ENCODE measurements at regions not wholly inside any gene's neighbourhood (a gene's known extent, or its start where the extent isn't known, plus 50 kb on each side); places are given as distances from the start of the nearest gene placed in this dataset.
"Not testable (repeated sequence)": the region's sequence is repeated elsewhere in the genome, so short reads cannot be mapped to it uniquely, and the experiment has no call there.

DNA sequence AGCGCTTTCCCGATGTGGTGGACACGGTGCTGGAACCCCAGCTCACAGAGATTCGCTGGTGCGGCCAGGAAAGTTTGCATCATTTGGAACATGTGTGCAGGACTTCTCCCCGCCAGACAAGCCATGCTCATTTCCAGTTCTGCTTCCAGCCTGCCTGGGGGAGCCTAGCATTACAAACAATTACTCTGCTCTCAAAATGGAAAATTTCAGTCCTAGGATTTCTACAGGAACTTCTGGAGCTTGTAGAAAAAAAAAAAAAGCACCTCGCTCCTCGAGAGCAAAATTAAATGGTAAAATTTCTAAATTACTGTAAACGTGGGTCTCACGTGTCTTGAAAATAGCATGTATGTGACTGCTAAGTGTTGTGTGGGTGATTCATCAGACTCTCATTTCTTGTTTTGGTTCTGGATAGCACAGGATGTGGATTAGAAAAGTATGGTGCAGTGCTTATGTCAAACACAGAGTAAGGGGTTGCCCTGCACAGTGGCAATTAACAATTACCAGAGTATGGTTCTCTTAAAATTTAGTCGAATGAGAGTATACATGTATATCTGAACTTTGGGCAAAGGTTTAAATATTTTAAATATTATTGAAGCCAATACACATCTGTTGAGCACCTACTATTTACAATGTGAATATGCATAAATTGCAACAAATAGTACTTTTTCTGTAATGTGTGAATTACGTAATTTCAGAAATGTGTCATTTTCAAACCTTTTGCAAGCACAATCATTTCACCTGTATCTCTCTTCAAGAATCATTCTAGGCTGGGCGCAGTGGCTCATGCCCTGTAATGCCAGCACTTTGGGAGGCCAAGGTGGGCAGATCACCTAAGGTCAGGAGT is 61.8 kb upstream of the PTGFRN start:
- Mint-ChIP-seq H3K27ac (no peak overlapping the region), H3K4me3 (no peak overlapping the region), H3K36me3 (no peaks in the 10 kb centered on the region), H3K27me3 (ENCODE audit: insufficient read depth, low read depth) (peaks cover 12% of the 10 kb centered on the region), H3K9me3 (peaks cover 3% of the 10 kb centered on the region), H3K4me1 (peaks cover 22% of the 10 kb centered on the region)
- no peaks in the 10 kb centered on the region for H4K20me1 ChIP-seq (ENCODE audit: low read depth)
- no peak overlapping the region for H3K27ac ChIP-seq
- no peaks in the 10 kb centered on the region for H3K27me3 ChIP-seq
- no peak overlapping the region for H3K9ac ChIP-seq
- H3K4me1 ChIP-seq: peaks cover 12% of the 10 kb centered on the region
- H3K4me2 ChIP-seq: no peak overlapping the region
- no peak for DNase-seq (ENCODE audit: low spot score)
- H2AFZ ChIP-seq (replicated peaks): peak overlapping the region; percentile 12
- H3K79me2 ChIP-seq (ENCODE audit: low read depth): no peaks in the 10 kb centered on the region
- no peak overlapping the region for H3K4me3 ChIP-seq
- H3F3A ChIP-seq (ENCODE audit: low read depth): no peaks in the 10 kb centered on the region
- no peaks in the 10 kb centered on the region for H3K36me3 ChIP-seq
- no peaks in the 10 kb centered on the region for H3K9me3 ChIP-seq (ENCODE audit: low read depth)
- TF ChIP-seq EZH2phosphoT487 (IDR thresholded peaks at IDR 0.05): no peak
- no peak for TF ChIP-seq EZH2 (IDR thresholded peaks at IDR 0.05)
- TF ChIP-seq, protein P1, sequence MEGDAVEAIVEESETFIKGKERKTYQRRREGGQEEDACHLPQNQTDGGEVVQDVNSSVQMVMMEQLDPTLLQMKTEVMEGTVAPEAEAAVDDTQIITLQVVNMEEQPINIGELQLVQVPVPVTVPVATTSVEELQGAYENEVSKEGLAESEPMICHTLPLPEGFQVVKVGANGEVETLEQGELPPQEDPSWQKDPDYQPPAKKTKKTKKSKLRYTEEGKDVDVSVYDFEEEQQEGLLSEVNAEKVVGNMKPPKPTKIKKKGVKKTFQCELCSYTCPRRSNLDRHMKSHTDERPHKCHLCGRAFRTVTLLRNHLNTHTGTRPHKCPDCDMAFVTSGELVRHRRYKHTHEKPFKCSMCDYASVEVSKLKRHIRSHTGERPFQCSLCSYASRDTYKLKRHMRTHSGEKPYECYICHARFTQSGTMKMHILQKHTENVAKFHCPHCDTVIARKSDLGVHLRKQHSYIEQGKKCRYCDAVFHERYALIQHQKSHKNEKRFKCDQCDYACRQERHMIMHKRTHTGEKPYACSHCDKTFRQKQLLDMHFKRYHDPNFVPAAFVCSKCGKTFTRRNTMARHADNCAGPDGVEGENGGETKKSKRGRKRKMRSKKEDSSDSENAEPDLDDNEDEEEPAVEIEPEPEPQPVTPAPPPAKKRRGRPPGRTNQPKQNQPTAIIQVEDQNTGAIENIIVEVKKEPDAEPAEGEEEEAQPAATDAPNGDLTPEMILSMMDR (IDR thresholded peaks at IDR 0.05): no peak

DNA sequence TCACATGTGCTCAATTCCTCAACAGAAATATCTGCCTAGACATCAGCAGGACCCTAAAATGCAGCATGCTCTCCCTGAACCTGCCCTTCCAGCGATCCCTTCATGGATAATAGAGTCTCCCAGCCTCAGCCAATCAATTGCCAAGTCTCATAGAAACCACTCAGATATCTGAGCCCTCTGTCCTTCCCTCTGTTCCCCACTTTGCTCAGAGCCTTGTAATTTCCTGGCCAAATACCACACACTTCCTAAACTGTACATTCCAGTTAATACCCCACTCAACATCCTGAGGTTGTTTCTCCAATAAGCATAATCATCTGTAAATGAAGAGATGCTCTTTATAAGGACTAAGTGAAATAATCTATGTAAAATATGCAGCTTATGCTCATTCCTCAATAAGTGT is 59.3 kb upstream of the PTGFRN start:
- Mint-ChIP-seq H3K4me3 (no peak overlapping the region), H3K27me3 (ENCODE audit: insufficient read depth, low read depth) (peaks cover 11% of the 10 kb centered on the region), H3K36me3 (no peaks in the 10 kb centered on the region), H3K27ac (no peak overlapping the region), H3K9me3 (no peaks in the 10 kb centered on the region), H3K4me1 (peaks cover 47% of the 10 kb centered on the region)
- no peak for DNase-seq (ENCODE audit: low spot score)
- no peaks in the 10 kb centered on the region for H4K20me1 ChIP-seq (ENCODE audit: low read depth)
- no peak overlapping the region for H3K4me3 ChIP-seq
- no peak overlapping the region for H2AFZ ChIP-seq (replicated peaks)
- H3F3A ChIP-seq (ENCODE audit: low read depth): peaks cover 6% of the 10 kb centered on the region
- no peaks in the 10 kb centered on the region for H3K79me2 ChIP-seq (ENCODE audit: low read depth)
- H3K27me3 ChIP-seq: no peaks in the 10 kb centered on the region
- H3K27ac ChIP-seq: no peak overlapping the region
- TF ChIP-seq EZH2 (IDR thresholded peaks at IDR 0.05) (no peak), EZH2phosphoT487 (IDR thresholded peaks at IDR 0.05) (no peak)
- TF ChIP-seq, protein P1 (IDR thresholded peaks at IDR 0.05): no peak
- no peak overlapping the region for H3K9ac ChIP-seq
- H3K36me3 ChIP-seq: no peaks in the 10 kb centered on the region
- peaks cover 31% of the 10 kb centered on the region for H3K4me1 ChIP-seq
- H3K4me2 ChIP-seq: no peak overlapping the region
- H3K9me3 ChIP-seq (ENCODE audit: low read depth): no peaks in the 10 kb centered on the region

- H3K9me3 Mint-ChIP-seq; H3K4me2 ChIP-seq; H3K27me3 ChIP-seq; DNase-seq (ENCODE audit: low spot score); H4K20me1 ChIP-seq (ENCODE audit: low read depth); H2AFZ ChIP-seq (replicated peaks); H3K27ac Mint-ChIP-seq; H3K36me3 ChIP-seq; H3K9me3 ChIP-seq (ENCODE audit: low read depth); H3K79me2 ChIP-seq (ENCODE audit: low read depth); H3K4me3 Mint-ChIP-seq; H3K36me3 Mint-ChIP-seq; H3K9ac ChIP-seq; H3K4me3 ChIP-seq; H3K27ac ChIP-seq: not testable (repeated sequence)
- peaks cover 38% of the 10 kb centered on the region for H3K4me1 ChIP-seq
- H3K4me1 Mint-ChIP-seq: peaks cover 47% of the 10 kb centered on the region
- H3F3A ChIP-seq (ENCODE audit: low read depth): peaks cover 13% of the 10 kb centered on the region
- H3K27me3 Mint-ChIP-seq (ENCODE audit: insufficient read depth, low read depth): peaks cover 11% of the 10 kb centered on the region
Observed at GRCh38 chr1:116851189-116851588, 58.5 kb upstream of the PTGFRN start.

GRCh38 chr1:116851846-116852245 is 57.9 kb upstream of the PTGFRN start:
- H3K27ac Mint-ChIP-seq: peak overlapping the region; percentile 11
- Histone ChIP-seq H4K20me1 (ENCODE audit: low read depth) (no peaks in the 10 kb centered on the region), H3K9me3 (ENCODE audit: low read depth) (no peaks in the 10 kb centered on the region), H2AFZ (replicated peaks) (no peak overlapping the region), H3F3A (ENCODE audit: low read depth) (peaks cover 16% of the 10 kb centered on the region), H3K4me2 (peak overlapping the region; percentile 7), H3K9ac (no peak overlapping the region), H3K27me3 (no peaks in the 10 kb centered on the region), H3K79me2 (ENCODE audit: low read depth) (no peaks in the 10 kb centered on the region), H3K4me3 (no peak overlapping the region), H3K4me1 (peaks cover 41% of the 10 kb centered on the region), H3K27ac (no peak overlapping the region), H3K36me3 (no peaks in the 10 kb centered on the region)
- TF ChIP-seq EZH2phosphoT487 (IDR thresholded peaks at IDR 0.05): no peak
- TF ChIP-seq EZH2 (IDR thresholded peaks at IDR 0.05): no peak
- TF ChIP-seq, protein P1 (IDR thresholded peaks at IDR 0.05): no peak
- H3K36me3 Mint-ChIP-seq: no peaks in the 10 kb centered on the region
- peak overlapping the region; percentile 34 for H3K4me3 Mint-ChIP-seq
- H3K27me3 Mint-ChIP-seq (ENCODE audit: insufficient read depth, low read depth): peaks cover 11% of the 10 kb centered on the region
- no peak for DNase-seq (ENCODE audit: low spot score)
- peaks cover 48% of the 10 kb centered on the region for H3K4me1 Mint-ChIP-seq
- H3K9me3 Mint-ChIP-seq: no peaks in the 10 kb centered on the region
